Dermis blood vessel endothelial cell (primary cell): ENCODE measurements at regions not wholly inside any gene's neighbourhood (a gene's known extent, or its start where the extent isn't known, plus 50 kb on each side); places are given as distances from the start of the nearest gene placed in this dataset.

Experiments
- DNase-seq: peaks from one replicate; pipeline ENCODE4 v3.0.0; 2010

- no peak for DNase-seq
Observed at GRCh38 chrX:38890326-38890725, 89.1 kb downstream of the MID1IP1 start.

- no peak for DNase-seq
Observed at GRCh38 chrX:38890963-38891362, 89.7 kb downstream of the MID1IP1 start.

GRCh38 chrX:38891641-38892413 is 90.6 kb downstream of the MID1IP1 start:
- DNase-seq = no peak

GRCh38 chrX:38893441-38893840 is 92.2 kb downstream of the MID1IP1 start:
- DNase-seq = no peak

- no peak for DNase-seq
Observed at GRCh38 chrX:38895775-38896174, 94.5 kb downstream of the MID1IP1 start.

GRCh38 chrX:38896724-38897298 is 95.6 kb downstream of the MID1IP1 start:
- no peak for DNase-seq

GRCh38 chrX:38898261-38898660 is 97.0 kb downstream of the MID1IP1 start:
- DNase-seq = no peak

GRCh38 chrX:38899650-38900049 is 98.4 kb downstream of the MID1IP1 start:
- DNase-seq = no peak

- DNase-seq = no peak
Observed at GRCh38 chrX:38900719-38901118, 99.5 kb downstream of the MID1IP1 start.

- DNase-seq = no peak
Observed at GRCh38 chrX:38902972-38903492, 101.8 kb downstream of the MID1IP1 start.

GRCh38 chrX:38916801-38917200 is 115.5 kb downstream of the MID1IP1 start:
- DNase-seq = no peak

GRCh38 chrX:38917954-38918353 is 116.7 kb downstream of the MID1IP1 start:
- DNase-seq = no peak

GRCh38 chrX:38919202-38919601 is 117.9 kb downstream of the MID1IP1 start:
- no peak for DNase-seq

GRCh38 chrX:38919853-38920528 is 118.7 kb downstream of the MID1IP1 start:
- DNase-seq = no peak

GRCh38 chrX:38923451-38923969 is 122.3 kb downstream of the MID1IP1 start:
- no peak for DNase-seq

- DNase-seq = no peak
Observed at GRCh38 chrX:38927592-38927991, 126.3 kb downstream of the MID1IP1 start.

GRCh38 chrX:38929966-38930421 is 128.7 kb downstream of the MID1IP1 start:
- no peak for DNase-seq

- DNase-seq = no peak
Observed at GRCh38 chrX:38930474-38930873, 129.2 kb downstream of the MID1IP1 start.

GRCh38 chrX:38935561-38935960 is 134.3 kb downstream of the MID1IP1 start:
- no peak for DNase-seq

GRCh38 chrX:38937400-38937799 is 136.1 kb downstream of the MID1IP1 start:
- DNase-seq = no peak

GRCh38 chrX:38937926-38938325 is 136.7 kb downstream of the MID1IP1 start:
- no peak for DNase-seq

- no peak for DNase-seq
Observed at GRCh38 chrX:38939067-38939466, 137.8 kb downstream of the MID1IP1 start.

- DNase-seq = no peak
Observed at GRCh38 chrX:38940547-38940946, 139.3 kb downstream of the MID1IP1 start.
